ENCODE measurements at regions not wholly inside any gene's neighbourhood (a gene's known extent, or its start where the extent isn't known, plus 50 kb on each side); places are given as distances from the start of the nearest gene placed in this dataset.

GRCh38 chr15:35712956-35713355 lies 167.0 kb upstream of the DPH6 start:
- H3K4me3 ChIP-seq (ENCODE audit: low read length), result no peak overlapping the region
- no peak overlapping the region for H3K27ac Mint-ChIP-seq
- H3K9me3 Mint-ChIP-seq, result peaks cover 8 to 14% of the 10 kb centered on the region in 2 donors
- no CpG with 5 or more reads among the region's 2 CpGs for WGBS (ENCODE audit: insufficient coverage)
- DNase-seq (no peak), ATAC-seq (no peak)
- no peaks in the 10 kb centered on the region for H3K36me3 Mint-ChIP-seq
- H3K9me3 ChIP-seq (ENCODE audit: control insufficient read depth, insufficient read depth, low read length), result no peaks in the 10 kb centered on the region
- no peaks in the 10 kb centered on the region for H3K27me3 ChIP-seq (ENCODE audit: control insufficient read depth, insufficient read depth, low read length)
- H3K27me3 Mint-ChIP-seq (ENCODE audit: low read depth in 2 of 2), result no peaks in the 10 kb centered on the region
- no peak for TF ChIP-seq CTCF (IDR thresholded peaks at IDR 0.05)
- H3K4me1 ChIP-seq (ENCODE audit: control insufficient read depth, insufficient read depth, low read length), result no peaks in the 10 kb centered on the region
- intact Hi-C loops (cut with micrococcal nuclease), result no loop called here
- no peaks in the 10 kb centered on the region for H3K4me1 Mint-ChIP-seq
- H3K36me3 ChIP-seq (ENCODE audit: control insufficient read depth, insufficient read depth, low read length), result no peaks in the 10 kb centered on the region
- no peak overlapping the region for H3K4me3 Mint-ChIP-seq
- H3K27ac ChIP-seq (ENCODE audit: low read length), result no peak overlapping the region

GRCh38 chr15:35713733-35714132 lies 167.8 kb upstream of the DPH6 start:
- no peaks in the 10 kb centered on the region for H3K36me3 Mint-ChIP-seq
- Histone ChIP-seq H3K9me3 (ENCODE audit: control insufficient read depth, insufficient read depth, low read length) (no peaks in the 10 kb centered on the region), H3K36me3 (ENCODE audit: control insufficient read depth, insufficient read depth, low read length) (no peaks in the 10 kb centered on the region), H3K4me1 (ENCODE audit: control insufficient read depth, insufficient read depth, low read length) (no peaks in the 10 kb centered on the region), H3K4me3 (ENCODE audit: low read length) (no peak overlapping the region), H3K27ac (ENCODE audit: low read length) (no peak overlapping the region), H3K27me3 (ENCODE audit: control insufficient read depth, insufficient read depth, low read length) (no peaks in the 10 kb centered on the region)
- H3K27ac Mint-ChIP-seq, result no peak overlapping the region
- intact Hi-C loops (cut with micrococcal nuclease), result no loop called here
- no peak for TF ChIP-seq CTCF (IDR thresholded peaks at IDR 0.05)
- H3K9me3 Mint-ChIP-seq, result peaks cover 8 to 14% of the 10 kb centered on the region in 2 donors
- DNase-seq, result no peak
- no peak for ATAC-seq
- H3K27me3 Mint-ChIP-seq (ENCODE audit: low read depth in 2 of 2), result no peaks in the 10 kb centered on the region
- WGBS (ENCODE audit: insufficient coverage), result 100% methylated on average over 1 of the region's 2 CpGs
- H3K4me3 Mint-ChIP-seq, result no peak overlapping the region
- no peaks in the 10 kb centered on the region for H3K4me1 Mint-ChIP-seq

- H3K4me1 Mint-ChIP-seq, result no peaks in the 10 kb centered on the region
- Histone ChIP-seq H3K9me3 (ENCODE audit: control insufficient read depth, insufficient read depth, low read length) (no peaks in the 10 kb centered on the region), H3K4me1 (ENCODE audit: control insufficient read depth, insufficient read depth, low read length) (no peaks in the 10 kb centered on the region), H3K27ac (ENCODE audit: low read length) (no peak overlapping the region), H3K4me3 (ENCODE audit: low read length) (no peak overlapping the region), H3K36me3 (ENCODE audit: control insufficient read depth, insufficient read depth, low read length) (no peaks in the 10 kb centered on the region), H3K27me3 (ENCODE audit: control insufficient read depth, insufficient read depth, low read length) (no peaks in the 10 kb centered on the region)
- no peaks in the 10 kb centered on the region for H3K36me3 Mint-ChIP-seq
- ATAC-seq, result no peak
- peaks cover 8 to 10% of the 10 kb centered on the region in 2 donors for H3K9me3 Mint-ChIP-seq
- H3K4me3 Mint-ChIP-seq, result no peak overlapping the region
- no peak overlapping the region for H3K27ac Mint-ChIP-seq
- intact Hi-C loops (cut with micrococcal nuclease), result no loop called here
- 65% methylated on average over 4 of the region's 4 CpGs for WGBS (ENCODE audit: insufficient coverage)
- no peak for TF ChIP-seq CTCF (IDR thresholded peaks at IDR 0.05)
- no peaks in the 10 kb centered on the region for H3K27me3 Mint-ChIP-seq (ENCODE audit: low read depth in 2 of 2)
- DNase-seq, result no peak
These were observed 171.8 kb upstream of the DPH6 start for GRCh38 chr15:35717721-35718120.

GRCh38 chr15:35720019-35720418 lies 174.1 kb upstream of the DPH6 start:
- no peak for TF ChIP-seq CTCF (IDR thresholded peaks at IDR 0.05)
- Mint-ChIP-seq H3K4me1 (no peaks in the 10 kb centered on the region), H3K27ac (no peak overlapping the region), H3K4me3 (no peak overlapping the region), H3K9me3 (peaks cover 6 to 8% of the 10 kb centered on the region in 2 donors), H3K36me3 (no peaks in the 10 kb centered on the region), H3K27me3 (ENCODE audit: low read depth in 2 of 2) (no peaks in the 10 kb centered on the region)
- WGBS (ENCODE audit: insufficient coverage), result 78% methylated on average over 2 of the region's 2 CpGs
- Histone ChIP-seq H3K27me3 (ENCODE audit: control insufficient read depth, insufficient read depth, low read length) (no peaks in the 10 kb centered on the region), H3K36me3 (ENCODE audit: control insufficient read depth, insufficient read depth, low read length) (no peaks in the 10 kb centered on the region), H3K4me1 (ENCODE audit: control insufficient read depth, insufficient read depth, low read length) (no peaks in the 10 kb centered on the region), H3K9me3 (ENCODE audit: control insufficient read depth, insufficient read depth, low read length) (no peaks in the 10 kb centered on the region), H3K27ac (ENCODE audit: low read length) (no peak overlapping the region), H3K4me3 (ENCODE audit: low read length) (no peak overlapping the region)
- intact Hi-C loops (cut with micrococcal nuclease), result no loop called here
- ATAC-seq (no peak), DNase-seq (no peak)

All from natural killer cell (primary cell).